Thymus (tissue), 11 donors: ENCODE measurements at regions not wholly inside any gene's neighbourhood (a gene's known extent, or its start where the extent isn't known, plus 50 kb on each side); places are given as distances from the start of the nearest gene placed in this dataset.

Experiments used
- DNase-seq, 9 donors: peaks; one replicate each; pipeline ENCODE4 v3.0.0-alpha.2; 2013; ENCODE audit warnings: low spot score in 9 of 9, low read depth in 6 of 9, missing footprints in 1 of 9
- H3K27ac ChIP-seq, 2 donors: one replicate each; pipeline ENCODE4 v1.5.1; 2013; ENCODE audit warnings: control low read depth in 1 of 2, low read depth in 1 of 2, low read length in 1 of 2, mild to moderate bottlenecking in 1 of 2, moderate library complexity in 1 of 2
- H3K27me3 ChIP-seq, 2 donors: one replicate each; pipeline ENCODE4 v1.5.1; 2013; ENCODE audit warnings: low read length in 1 of 2; ENCODE audit not compliant: control insufficient read depth in 2 of 2, insufficient read depth in 1 of 2
- H3K36me3 ChIP-seq, 2 donors: one replicate each; pipeline ENCODE4 v1.5.1; 2013; ENCODE audit warnings: low read length in 1 of 2, mild to moderate bottlenecking in 1 of 2, moderate library complexity in 1 of 2; ENCODE audit not compliant: control insufficient read depth in 2 of 2, insufficient read depth in 2 of 2
- H3K4me1 ChIP-seq, 2 donors: one replicate each; pipeline ENCODE4 v1.5.1; 2013; ENCODE audit warnings: low read length in 2 of 2; ENCODE audit not compliant: control insufficient read depth in 2 of 2, insufficient read depth in 2 of 2
- H3K4me3 ChIP-seq, 2 donors: one replicate each; pipeline ENCODE4 v1.5.1; 2013; ENCODE audit warnings: low read length in 2 of 2, control low read depth in 1 of 2, mild to moderate bottlenecking in 1 of 2
- H3K9me3 ChIP-seq, 2 donors: one replicate each; pipeline ENCODE4 v1.5.1; 2013; ENCODE audit warnings: low read length in 1 of 2, mild to moderate bottlenecking in 1 of 2; ENCODE audit not compliant: control insufficient read depth in 2 of 2, insufficient read depth in 1 of 2
- WGBS: extraction: QIAGEN DNeasy Blood & Tissue Kit; methylation state at CpG from one replicate; pipeline ENCODE4 v1.1.7; 2013; 5-methylcytosine and 5-hydroxymethylcytosine counted together
- donor health status: healthy.

GRCh38 chr2:82730811-82731210 lies 1728.3 kb downstream of the SUCLG1 start:
- Histone ChIP-seq H3K9me3 (peaks cover 0 to 4% of the 10 kb centered on the region in 2 donors), H3K36me3 (no peaks in the 10 kb centered on the region), H3K4me1 (no peaks in the 10 kb centered on the region), H3K27ac (no peak overlapping the region), H3K4me3 (no peak overlapping the region), H3K27me3 (no peaks in the 10 kb centered on the region)
- WGBS = 97% methylated on average over 1 of the region's 1 CpG
- DNase-seq = no peak

DNA sequence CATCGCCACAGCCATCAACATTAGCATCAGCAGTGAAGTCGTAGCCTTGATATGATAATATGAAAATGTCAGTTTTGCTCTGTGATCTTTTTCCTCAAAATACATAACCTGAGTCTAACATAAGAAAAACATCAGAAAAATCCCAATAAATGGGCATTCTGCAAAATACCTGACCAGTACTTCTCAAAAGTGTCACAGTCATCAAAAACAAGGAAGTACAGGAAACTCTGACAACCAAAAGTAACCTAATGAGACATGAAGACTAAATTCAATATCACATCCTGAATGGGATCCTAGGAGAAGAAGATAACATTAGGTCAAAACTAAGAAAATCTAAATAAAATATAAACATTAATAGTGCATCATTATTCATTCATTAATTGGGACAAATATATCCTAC lies 1731.0 kb downstream of the SUCLG1 start:
- Histone ChIP-seq H3K9me3 (no peaks in the 10 kb centered on the region), H3K27ac (no peak overlapping the region), H3K36me3 (no peaks in the 10 kb centered on the region), H3K27me3 (no peaks in the 10 kb centered on the region), H3K4me3 (no peak overlapping the region), H3K4me1 (no peaks in the 10 kb centered on the region)
- no peak for DNase-seq
- 92% methylated on average over 2 of the region's 2 CpGs for WGBS

- no peak for DNase-seq
- H3K9me3 ChIP-seq = no peaks in the 10 kb centered on the region
- WGBS = 91% methylated on average over 2 of the region's 2 CpGs
- H3K27me3 ChIP-seq = no peaks in the 10 kb centered on the region
- H3K4me1 ChIP-seq = no peaks in the 10 kb centered on the region
- H3K36me3 ChIP-seq = no peaks in the 10 kb centered on the region
- no peak overlapping the region for H3K4me3 ChIP-seq
- H3K27ac ChIP-seq = no peak overlapping the region
Observed at GRCh38 chr2:82708681-82709080, 1750.4 kb downstream of the SUCLG1 start.

DNA sequence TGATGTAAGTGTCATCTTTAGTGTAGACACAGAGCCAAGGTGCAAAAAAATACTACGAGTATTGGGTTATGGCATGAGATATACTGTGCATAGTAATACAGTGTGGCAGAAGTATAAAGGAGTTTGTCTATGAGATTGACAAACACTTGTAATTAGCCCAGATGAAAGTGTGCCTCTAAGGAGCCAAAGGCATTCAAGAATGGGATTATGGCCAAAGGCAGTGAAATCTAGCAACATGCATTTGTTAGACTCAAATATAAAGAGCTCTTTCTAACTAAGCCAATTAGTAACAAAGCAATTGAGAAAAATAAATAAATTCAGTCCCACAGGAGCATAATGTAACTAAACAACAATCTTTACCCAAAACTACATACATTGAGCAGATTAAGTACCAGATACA lies 1761.8 kb downstream of the SUCLG1 start:
- no peak overlapping the region for H3K27ac ChIP-seq
- DNase-seq = no peak
- 92% methylated on average over 1 of the region's 1 CpG for WGBS

DNA sequence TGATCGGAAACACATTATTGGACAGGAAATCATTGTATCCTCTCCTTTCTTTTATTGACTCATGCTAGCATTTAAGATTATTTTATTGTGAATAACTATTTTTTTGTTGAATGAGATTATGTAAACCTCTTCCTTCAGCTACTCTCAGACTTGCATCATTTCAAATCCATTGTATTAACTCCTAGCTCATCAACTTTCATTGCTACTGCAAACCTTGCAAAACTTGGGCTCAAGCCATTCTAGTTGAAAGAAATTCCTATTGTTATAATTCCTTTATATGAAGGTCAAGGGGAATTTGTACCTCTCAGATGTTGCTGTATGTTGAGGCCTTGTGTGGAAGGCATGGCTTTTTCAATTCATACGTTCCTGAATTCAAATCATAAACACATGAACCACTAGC lies 1764.6 kb downstream of the SUCLG1 start:
- WGBS = 80% methylated on average over 2 of the region's 2 CpGs

More for the DNA sequence above, 1761.8 kb downstream of the SUCLG1 start:
- Histone ChIP-seq H3K36me3 (no peaks in the 10 kb centered on the region), H3K27me3 (no peaks in the 10 kb centered on the region), H3K4me3 (no peak overlapping the region), H3K9me3 (no peaks in the 10 kb centered on the region), H3K4me1 (no peaks in the 10 kb centered on the region)

DNA sequence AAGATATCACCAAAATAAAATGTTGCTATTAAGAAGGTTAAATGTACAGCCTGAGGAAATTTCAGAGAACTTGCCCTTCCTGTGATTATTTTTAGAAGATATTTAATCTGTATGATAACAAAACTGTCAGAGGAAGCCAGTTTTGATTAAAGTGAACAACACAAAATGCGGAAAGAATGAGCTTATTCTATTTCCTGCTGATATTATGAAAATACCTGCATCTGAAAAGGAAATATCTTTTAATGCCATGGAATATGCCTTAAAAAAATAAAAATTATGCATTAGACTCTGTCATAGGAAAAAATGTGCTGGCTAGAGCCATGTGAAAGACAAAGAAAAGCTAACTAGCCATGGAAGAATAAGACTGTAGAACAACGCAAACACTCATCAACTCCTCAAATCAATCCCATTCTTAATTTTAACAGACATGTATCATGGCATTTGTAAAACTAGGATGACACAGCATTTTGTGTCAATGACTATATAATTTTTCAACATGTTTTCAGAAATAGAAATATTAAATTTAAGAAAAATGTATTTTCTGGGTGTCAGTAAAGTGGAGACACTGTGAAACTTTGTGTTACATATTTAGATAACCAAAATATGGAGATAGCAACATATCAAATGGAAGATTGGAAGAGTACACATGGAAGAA lies 1768.2 kb downstream of the SUCLG1 start:
- Histone ChIP-seq H3K4me1 (no peaks in the 10 kb centered on the region), H3K36me3 (no peaks in the 10 kb centered on the region), H3K4me3 (no peak overlapping the region), H3K27ac (no peak overlapping the region), H3K27me3 (no peaks in the 10 kb centered on the region), H3K9me3 (peaks cover 0 to 6% of the 10 kb centered on the region in 2 donors)
- 90% methylated on average over 2 of the region's 2 CpGs for WGBS
- no peak for DNase-seq

More for the DNA sequence above, 1764.6 kb downstream of the SUCLG1 start:
- H3K27ac ChIP-seq = no peak overlapping the region
- DNase-seq = no peak
- H3K36me3 ChIP-seq = no peaks in the 10 kb centered on the region
- H3K4me3 ChIP-seq = no peak overlapping the region
- no peaks in the 10 kb centered on the region for H3K4me1 ChIP-seq
- no peaks in the 10 kb centered on the region for H3K27me3 ChIP-seq
- peaks cover 0 to 3% of the 10 kb centered on the region in 2 donors for H3K9me3 ChIP-seq

DNA sequence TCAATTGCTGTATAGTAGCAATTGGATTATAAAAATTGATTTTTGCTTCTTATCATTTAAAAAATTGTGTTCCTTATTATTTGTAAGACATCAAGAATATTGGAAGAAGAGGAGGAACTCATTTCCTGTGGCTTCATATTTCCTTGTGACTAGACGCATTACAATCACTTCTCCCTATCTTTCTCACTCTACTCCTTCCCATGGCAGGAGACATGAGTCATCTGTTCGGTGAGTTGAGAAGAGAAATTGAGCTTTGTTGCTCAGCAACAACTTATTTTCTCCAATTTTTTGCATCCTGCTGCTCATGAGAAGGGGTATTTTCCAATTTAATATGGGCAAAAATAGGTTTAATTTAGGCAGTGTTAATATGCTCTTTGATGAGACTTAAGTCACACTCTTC lies 1783.9 kb downstream of the SUCLG1 start:
- Histone ChIP-seq H3K9me3 (no peaks in the 10 kb centered on the region), H3K4me3 (no peak overlapping the region)
- 88% methylated on average over 2 of the region's 2 CpGs for WGBS

DNA sequence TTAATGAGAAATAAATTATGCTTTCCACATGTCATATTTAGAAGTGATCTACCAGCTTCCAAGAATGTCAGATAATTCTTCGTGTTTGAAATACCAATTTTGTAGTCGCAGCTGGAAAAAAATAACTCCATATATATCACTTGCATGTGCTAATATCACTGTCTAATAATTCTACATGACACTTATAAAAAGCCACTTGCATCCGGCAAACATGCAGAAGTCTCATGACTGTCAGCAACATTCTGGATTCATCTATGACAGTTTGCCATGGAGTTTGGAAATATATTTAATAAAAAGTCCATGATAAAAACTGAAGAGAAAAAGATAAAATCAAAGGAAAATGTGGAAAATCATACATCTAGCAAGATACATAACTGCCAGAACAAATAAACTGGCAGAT lies 1784.4 kb downstream of the SUCLG1 start:
- no peak overlapping the region for H3K27ac ChIP-seq
- H3K4me3 ChIP-seq = no peak overlapping the region
- no peaks in the 10 kb centered on the region for H3K9me3 ChIP-seq
- WGBS = 92% methylated on average over 3 of the region's 3 CpGs
- no peaks in the 10 kb centered on the region for H3K27me3 ChIP-seq
- H3K4me1 ChIP-seq = no peaks in the 10 kb centered on the region
- no peak for DNase-seq
- no peaks in the 10 kb centered on the region for H3K36me3 ChIP-seq

More for the DNA sequence above, 1783.9 kb downstream of the SUCLG1 start:
- no peaks in the 10 kb centered on the region for H3K36me3 ChIP-seq
- H3K27ac ChIP-seq = no peak overlapping the region
- H3K4me1 ChIP-seq = no peaks in the 10 kb centered on the region
- DNase-seq = no peak
- no peaks in the 10 kb centered on the region for H3K27me3 ChIP-seq

DNA sequence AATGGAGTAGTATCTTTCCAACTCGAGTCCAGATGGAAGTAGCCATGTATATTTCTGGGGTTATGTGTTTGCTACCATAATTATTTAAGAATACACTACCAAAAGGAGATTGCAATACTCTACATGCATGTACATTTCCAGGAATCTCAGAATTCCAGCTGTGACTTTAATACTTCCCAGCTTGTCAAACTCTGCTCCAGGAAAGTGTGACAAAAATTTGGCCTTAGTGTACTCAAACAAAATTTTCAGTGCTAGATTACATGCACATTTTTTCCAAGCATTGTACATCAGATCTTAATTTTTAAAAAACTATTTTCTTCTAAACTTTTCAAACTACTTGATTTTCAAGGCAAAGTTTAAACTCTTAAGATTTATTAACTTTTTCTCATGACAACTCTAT lies 1791.6 kb downstream of the SUCLG1 start:
- Histone ChIP-seq H3K4me1 (no peaks in the 10 kb centered on the region), H3K4me3 (no peak overlapping the region), H3K9me3 (no peaks in the 10 kb centered on the region), H3K27me3 (no peaks in the 10 kb centered on the region), H3K36me3 (no peaks in the 10 kb centered on the region), H3K27ac (no peak overlapping the region)
- 67% methylated on average over 1 of the region's 1 CpG for WGBS
- DNase-seq = no peak
